Small intestine (tissue), 7 donors: ENCODE measurements at regions not wholly inside any gene's neighbourhood (a gene's known extent, or its start where the extent isn't known, plus 50 kb on each side); places are given as distances from the start of the nearest gene placed in this dataset.

Source experiments
- DNase-seq, 2 donors: peaks; one replicate each; pipeline versions ENCODE4 v3.0.0 to v3.0.0-alpha.2; 2013
- FAIRE-seq: peaks from 2 replicates; lab custom pipeline; 2012; peaks lifted over from hg19 to GRCh38; lab: Jason Lieb, UNC
- H3K27ac ChIP-seq, 3 donors: one replicate each; pipeline ENCODE4 v1.5.1; 2013; ENCODE audit warnings: low read length in 2 of 3, mild to moderate bottlenecking in 2 of 3, control low read depth in 1 of 3, inconsistent platforms in 1 of 3, low read depth in 1 of 3, moderate library complexity in 1 of 3
- H3K27me3 ChIP-seq, 3 donors: one replicate each; pipeline ENCODE4 v1.6.1; 2013; ENCODE audit warnings: low read length in 3 of 3, inconsistent platforms in 1 of 3; ENCODE audit not compliant: control insufficient read depth in 3 of 3, insufficient read depth in 3 of 3
- H3K36me3 ChIP-seq, 3 donors: one replicate each; pipeline ENCODE4 v1.6.1; 2013; ENCODE audit warnings: low read length in 3 of 3, inconsistent platforms in 1 of 3, low read depth in 1 of 3, mild to moderate bottlenecking in 1 of 3, moderate library complexity in 1 of 3; ENCODE audit not compliant: control insufficient read depth in 3 of 3, insufficient read depth in 2 of 3
- H3K4me1 ChIP-seq, 3 donors: one replicate each; pipeline ENCODE4 v1.6.1; 2013; ENCODE audit warnings: low read length in 2 of 3, inconsistent platforms in 1 of 3, low read depth in 1 of 3, mild to moderate bottlenecking in 1 of 3, moderate library complexity in 1 of 3; ENCODE audit not compliant: control insufficient read depth in 3 of 3, insufficient read depth in 2 of 3
- H3K4me3 ChIP-seq, 3 donors: one replicate each; pipeline ENCODE4 v1.5.1; 2013; ENCODE audit warnings: low read length in 3 of 3, control low read depth in 1 of 3, inconsistent platforms in 1 of 3, low read depth in 1 of 3, mild to moderate bottlenecking in 1 of 3, moderate library complexity in 1 of 3
- H3K9me3 ChIP-seq, 2 donors: one replicate each; pipeline ENCODE4 v1.6.1; 2013; ENCODE audit warnings: low read depth in 1 of 2, low read length in 1 of 2; ENCODE audit not compliant: control insufficient read depth in 2 of 2, insufficient read depth in 1 of 2
- WGBS, 3 donors: extraction: QIAGEN DNeasy Blood & Tissue Kit; methylation state at CpG; one replicate each; pipeline ENCODE4 v1.1.7; 2013; 5-methylcytosine and 5-hydroxymethylcytosine counted together
- donor health status: healthy with polysubstance abuse.
- donor health status: control.
- donor health status: control.
- donor health status: Bipolar disorder and iron deficiency.
- donor health status: healthy.

- DNase-seq: no peak
- WGBS, 3 donors: 77 to 82% (median 79%) methylated on average over 6 of the region's 6 CpGs
Observed at GRCh38 chr1:72936151-72936740, 653.9 kb upstream of the NEGR1 start.

GRCh38 chr1:72932025-72932424 lies 649.7 kb upstream of the NEGR1 start:
- WGBS, 3 donors: 76 to 91% (median 80%) methylated on average over 2 of the region's 2 CpGs
- FAIRE-seq (no peak), DNase-seq (no peak)
- Histone ChIP-seq H3K27ac (no peak overlapping the region), H3K4me3 (no peak overlapping the region), H3K27me3 (no peaks in the 10 kb centered on the region), H3K9me3 (peaks cover 0 to 2% of the 10 kb centered on the region in 2 donors), H3K36me3 (no peaks in the 10 kb centered on the region), H3K4me1 (no peaks in the 10 kb centered on the region)

More at GRCh38 chr1:72936151-72936740, 653.9 kb upstream of the NEGR1 start:
- no peak for FAIRE-seq
- Histone ChIP-seq H3K4me3 (no peak overlapping the region), H3K9me3 (peaks cover 0 to 2% of the 10 kb centered on the region in 2 donors), H3K27ac (no peak overlapping the region), H3K36me3 (no peaks in the 10 kb centered on the region), H3K4me1 (no peaks in the 10 kb centered on the region), H3K27me3 (no peaks in the 10 kb centered on the region)

GRCh38 chr1:72930528-72930927 lies 648.2 kb upstream of the NEGR1 start:
- H3K27ac ChIP-seq: no peak overlapping the region
- FAIRE-seq: no peak

GRCh38 chr1:72918940-72919339 lies 636.6 kb upstream of the NEGR1 start:
- H3K4me1 ChIP-seq: no peaks in the 10 kb centered on the region
- H3K36me3 ChIP-seq: no peaks in the 10 kb centered on the region
- FAIRE-seq (no peak), DNase-seq (no peak)
- H3K9me3 ChIP-seq: no peaks in the 10 kb centered on the region
- H3K4me3 ChIP-seq: no peak overlapping the region
- H3K27ac ChIP-seq: no peak overlapping the region
- WGBS, 3 donors: 43 to 50% (median 49%) methylated on average over 4 of the region's 4 CpGs
- no peaks in the 10 kb centered on the region for H3K27me3 ChIP-seq

More at GRCh38 chr1:72930528-72930927, 648.2 kb upstream of the NEGR1 start:
- no peak overlapping the region for H3K4me3 ChIP-seq
- H3K36me3 ChIP-seq: no peaks in the 10 kb centered on the region
- peaks cover 0 to 2% of the 10 kb centered on the region in 2 donors for H3K9me3 ChIP-seq
- 90 to 93% (median 90%) methylated on average over 3 of the region's 3 CpGs for WGBS, 3 donors
- no peaks in the 10 kb centered on the region for H3K27me3 ChIP-seq
- DNase-seq: no peak
- H3K4me1 ChIP-seq: no peaks in the 10 kb centered on the region

DNA sequence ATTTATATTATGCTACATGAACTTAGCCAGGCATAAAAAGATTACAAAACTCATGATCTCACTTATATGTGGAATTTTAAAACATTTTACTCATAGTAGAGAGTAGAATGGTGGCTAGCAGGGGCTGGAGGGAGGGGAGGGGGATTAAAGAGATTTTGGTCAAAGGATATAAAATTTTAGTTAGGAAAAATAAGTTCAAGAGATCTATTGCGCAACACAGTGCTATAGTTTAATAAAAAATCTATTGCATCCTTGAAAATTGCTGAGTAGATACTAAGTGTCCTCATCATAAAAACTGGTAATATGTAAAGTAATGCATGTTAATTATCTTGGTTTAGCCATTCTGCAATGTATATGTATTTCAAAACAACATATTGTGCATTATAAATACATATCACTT lies 635.6 kb upstream of the NEGR1 start:
- WGBS, 3 donors: 82 to 94% (median 86%) methylated on average over 1 of the region's 1 CpG
- FAIRE-seq: no peak
- no peaks in the 10 kb centered on the region for H3K4me1 ChIP-seq

DNA sequence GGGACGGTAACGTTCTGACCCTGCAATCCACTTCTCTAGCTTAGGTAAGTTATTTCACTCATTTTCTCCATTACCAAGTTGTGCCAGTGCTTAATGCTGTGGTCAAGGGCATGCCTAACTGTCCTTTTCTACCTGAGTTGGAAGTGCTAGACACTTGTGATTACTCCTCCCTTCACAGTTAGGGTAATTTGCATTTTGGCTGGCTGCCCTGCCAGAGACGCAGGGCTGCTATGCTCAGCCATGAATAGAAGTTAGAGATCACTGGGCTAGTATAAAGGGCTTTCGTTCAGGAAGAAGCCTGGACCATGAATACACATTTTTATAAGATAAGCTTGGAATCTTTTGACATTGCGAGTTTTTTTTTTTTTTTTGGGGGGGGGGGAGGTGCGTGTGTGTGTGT lies 633.2 kb upstream of the NEGR1 start:
- WGBS, 3 donors: 33 to 57% (median 44%) methylated on average over 5 to 6 of the region's 6 CpGs
- FAIRE-seq (no peak), DNase-seq (no peak)
- Histone ChIP-seq H3K27me3 (no peaks in the 10 kb centered on the region), H3K4me3 (no peak overlapping the region), H3K27ac (no peak overlapping the region), H3K36me3 (no peaks in the 10 kb centered on the region), H3K9me3 (no peaks in the 10 kb centered on the region), H3K4me1 (no peaks in the 10 kb centered on the region)

More for the DNA sequence above, 635.6 kb upstream of the NEGR1 start:
- H3K27me3 ChIP-seq: no peaks in the 10 kb centered on the region
- H3K4me3 ChIP-seq: no peak overlapping the region
- no peaks in the 10 kb centered on the region for H3K36me3 ChIP-seq
- DNase-seq: no peak
- no peak overlapping the region for H3K27ac ChIP-seq
- H3K9me3 ChIP-seq: no peaks in the 10 kb centered on the region

DNA sequence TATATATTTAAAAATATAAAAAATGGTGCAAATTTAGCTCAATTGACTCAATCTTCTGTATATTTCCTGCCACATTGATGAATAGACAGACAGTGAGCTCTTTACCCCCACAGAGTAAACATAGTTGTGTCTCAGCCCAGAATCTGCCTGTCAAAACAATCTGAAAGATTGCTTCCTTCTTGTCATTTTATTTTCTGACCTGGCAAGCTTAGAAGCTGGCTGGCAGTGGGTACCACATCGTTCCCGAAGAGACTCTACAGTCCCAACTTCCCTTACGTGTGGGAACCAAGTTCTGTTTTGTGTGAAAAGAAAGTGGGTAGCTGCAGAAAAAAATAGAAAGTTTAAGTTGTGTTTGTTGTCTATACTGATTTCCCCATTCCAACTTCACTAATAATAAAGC lies 629.3 kb upstream of the NEGR1 start:
- Histone ChIP-seq H3K4me3 (no peak overlapping the region), H3K36me3 (no peaks in the 10 kb centered on the region), H3K9me3 (no peaks in the 10 kb centered on the region), H3K27ac (no peak overlapping the region), H3K27me3 (no peaks in the 10 kb centered on the region), H3K4me1 (no peaks in the 10 kb centered on the region)
- FAIRE-seq: no peak
- no peak for DNase-seq
- 56 to 72% (median 70%) methylated on average over 3 of the region's 3 CpGs for WGBS, 3 donors

DNA sequence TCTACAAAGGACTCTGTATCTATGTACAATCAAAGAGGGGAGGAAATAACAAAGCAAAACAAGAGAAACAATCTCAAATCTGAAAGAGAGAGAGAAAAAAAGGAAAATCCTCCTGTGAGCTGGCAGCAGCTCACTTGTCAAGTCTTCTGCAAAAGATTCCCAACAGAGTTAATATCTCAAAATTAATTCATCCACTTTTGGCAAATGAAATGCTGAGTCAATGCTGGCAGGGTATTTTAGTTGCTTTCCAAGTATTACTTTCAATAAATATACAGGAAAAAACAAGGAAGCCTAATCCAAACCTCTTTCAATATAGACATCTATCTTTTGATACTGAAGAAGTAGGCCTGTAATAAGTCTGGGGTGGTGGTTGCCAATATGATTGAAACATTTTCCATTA lies 613.9 kb upstream of the NEGR1 start:
- no peaks in the 10 kb centered on the region for H3K27me3 ChIP-seq
- H3K4me3 ChIP-seq: no peak overlapping the region
- FAIRE-seq (no peak), DNase-seq (no peak)
- no peak overlapping the region for H3K27ac ChIP-seq
- H3K4me1 ChIP-seq: no peaks in the 10 kb centered on the region
- no peaks in the 10 kb centered on the region for H3K9me3 ChIP-seq
- H3K36me3 ChIP-seq: no peaks in the 10 kb centered on the region

GRCh38 chr1:72892461-72892860 lies 610.1 kb upstream of the NEGR1 start:
- no peaks in the 10 kb centered on the region for H3K9me3 ChIP-seq
- no peak for DNase-seq
- no peak overlapping the region for H3K4me3 ChIP-seq
- H3K4me1 ChIP-seq: no peaks in the 10 kb centered on the region
- H3K27ac ChIP-seq: no peak overlapping the region
- H3K36me3 ChIP-seq: no peaks in the 10 kb centered on the region
- FAIRE-seq: no peak
- 39 to 55% (median 42%) methylated on average over 1 of the region's 1 CpG for WGBS, 3 donors
- no peaks in the 10 kb centered on the region for H3K27me3 ChIP-seq
